HL-60 (cell line): ENCODE measurements at regions not wholly inside any gene's neighbourhood (a gene's known extent, or its start where the extent isn't known, plus 50 kb on each side); places are given as distances from the start of the nearest gene placed in this dataset.

ENCODE experiments used
- DNase-seq, 2 experiments: peaks; one replicate each; pipeline ENCODE4 v3.0.0-alpha.2; 2010 to 2020; ENCODE audit warnings: low read depth in 1 of 2, low spot score in 1 of 2
- H3K27ac ChIP-seq: fragments of 250-450 bp; sonication (Bioruptor Pico); replicated peaks from 2 replicates; pipeline ENCODE4 v1.5.1; 2020; ENCODE audit warnings: mild to moderate bottlenecking, moderate library complexity
- H3K27me3 ChIP-seq: fragments of 250-450 bp; sonication (Bioruptor Pico); 2 replicates; pipeline ENCODE4 v1.5.1; 2021; ENCODE audit warnings: mild to moderate bottlenecking, moderate library complexity; ENCODE audit not compliant: insufficient read depth, poor library complexity, severe bottlenecking
- H3K4me3 ChIP-seq: replicated peaks from 2 replicates; pipeline ENCODE4 v1.5.1; 2011; ENCODE audit warnings: mild to moderate bottlenecking, control low read depth, low read length; ENCODE audit not compliant: insufficient read depth
- GABPA ChIP-seq: IDR thresholded peaks from 2 replicates; pipeline ENCODE4 v1.6.1; 2012; ENCODE audit warnings: low read depth
- POLR2AphosphoS5 ChIP-seq: IDR thresholded peaks from 2 replicates; pipeline ENCODE4 v1.6.1; 2012; ENCODE audit warnings: low read depth
- SPI1 ChIP-seq: IDR thresholded peaks from 2 replicates; pipeline ENCODE4 v1.6.1; 2012; ENCODE audit warnings: low read depth, mild to moderate bottlenecking, borderline replicate concordance
- TF ChIP-seq, protein P1 (sequence below): IDR thresholded peaks from 2 replicates; pipeline ENCODE4 v1.6.1; 2012; ENCODE audit warnings: low read depth; ENCODE audit not compliant: insufficient replicate concordance
- TF ChIP-seq, protein P2 (sequence below): IDR thresholded peaks from one replicate; pipeline ENCODE4 v1.5.1; 2011; ENCODE audit warnings: low read length, control low read depth, inconsistent platforms; ENCODE audit not compliant: insufficient read depth

- no peak for DNase-seq
- H3K4me3 ChIP-seq = no peak overlapping the region
- TF ChIP-seq, protein P1, sequence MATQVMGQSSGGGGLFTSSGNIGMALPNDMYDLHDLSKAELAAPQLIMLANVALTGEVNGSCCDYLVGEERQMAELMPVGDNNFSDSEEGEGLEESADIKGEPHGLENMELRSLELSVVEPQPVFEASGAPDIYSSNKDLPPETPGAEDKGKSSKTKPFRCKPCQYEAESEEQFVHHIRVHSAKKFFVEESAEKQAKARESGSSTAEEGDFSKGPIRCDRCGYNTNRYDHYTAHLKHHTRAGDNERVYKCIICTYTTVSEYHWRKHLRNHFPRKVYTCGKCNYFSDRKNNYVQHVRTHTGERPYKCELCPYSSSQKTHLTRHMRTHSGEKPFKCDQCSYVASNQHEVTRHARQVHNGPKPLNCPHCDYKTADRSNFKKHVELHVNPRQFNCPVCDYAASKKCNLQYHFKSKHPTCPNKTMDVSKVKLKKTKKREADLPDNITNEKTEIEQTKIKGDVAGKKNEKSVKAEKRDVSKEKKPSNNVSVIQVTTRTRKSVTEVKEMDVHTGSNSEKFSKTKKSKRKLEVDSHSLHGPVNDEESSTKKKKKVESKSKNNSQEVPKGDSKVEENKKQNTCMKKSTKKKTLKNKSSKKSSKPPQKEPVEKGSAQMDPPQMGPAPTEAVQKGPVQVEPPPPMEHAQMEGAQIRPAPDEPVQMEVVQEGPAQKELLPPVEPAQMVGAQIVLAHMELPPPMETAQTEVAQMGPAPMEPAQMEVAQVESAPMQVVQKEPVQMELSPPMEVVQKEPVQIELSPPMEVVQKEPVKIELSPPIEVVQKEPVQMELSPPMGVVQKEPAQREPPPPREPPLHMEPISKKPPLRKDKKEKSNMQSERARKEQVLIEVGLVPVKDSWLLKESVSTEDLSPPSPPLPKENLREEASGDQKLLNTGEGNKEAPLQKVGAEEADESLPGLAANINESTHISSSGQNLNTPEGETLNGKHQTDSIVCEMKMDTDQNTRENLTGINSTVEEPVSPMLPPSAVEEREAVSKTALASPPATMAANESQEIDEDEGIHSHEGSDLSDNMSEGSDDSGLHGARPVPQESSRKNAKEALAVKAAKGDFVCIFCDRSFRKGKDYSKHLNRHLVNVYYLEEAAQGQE = no peak
- TF ChIP-seq POLR2AphosphoS5 (no peak), GABPA (no peak), SPI1 (no peak)
- TF ChIP-seq, protein P2, sequence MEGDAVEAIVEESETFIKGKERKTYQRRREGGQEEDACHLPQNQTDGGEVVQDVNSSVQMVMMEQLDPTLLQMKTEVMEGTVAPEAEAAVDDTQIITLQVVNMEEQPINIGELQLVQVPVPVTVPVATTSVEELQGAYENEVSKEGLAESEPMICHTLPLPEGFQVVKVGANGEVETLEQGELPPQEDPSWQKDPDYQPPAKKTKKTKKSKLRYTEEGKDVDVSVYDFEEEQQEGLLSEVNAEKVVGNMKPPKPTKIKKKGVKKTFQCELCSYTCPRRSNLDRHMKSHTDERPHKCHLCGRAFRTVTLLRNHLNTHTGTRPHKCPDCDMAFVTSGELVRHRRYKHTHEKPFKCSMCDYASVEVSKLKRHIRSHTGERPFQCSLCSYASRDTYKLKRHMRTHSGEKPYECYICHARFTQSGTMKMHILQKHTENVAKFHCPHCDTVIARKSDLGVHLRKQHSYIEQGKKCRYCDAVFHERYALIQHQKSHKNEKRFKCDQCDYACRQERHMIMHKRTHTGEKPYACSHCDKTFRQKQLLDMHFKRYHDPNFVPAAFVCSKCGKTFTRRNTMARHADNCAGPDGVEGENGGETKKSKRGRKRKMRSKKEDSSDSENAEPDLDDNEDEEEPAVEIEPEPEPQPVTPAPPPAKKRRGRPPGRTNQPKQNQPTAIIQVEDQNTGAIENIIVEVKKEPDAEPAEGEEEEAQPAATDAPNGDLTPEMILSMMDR = no peak
- no peaks in the 10 kb centered on the region for H3K27me3 ChIP-seq
- no peak overlapping the region for H3K27ac ChIP-seq
Measured at GRCh38 chr14:34020014-34020413, 69.1 kb upstream of the EGLN3 start.

GRCh38 chr14:34018564-34019244, 67.8 kb upstream of the EGLN3 start:
- no peak overlapping the region for H3K27ac ChIP-seq
- no peak overlapping the region for H3K4me3 ChIP-seq
- TF ChIP-seq, protein P1 = no peak
- TF ChIP-seq POLR2AphosphoS5 = no peak
- no peak for TF ChIP-seq SPI1
- no peak for TF ChIP-seq GABPA
- TF ChIP-seq, protein P2 = no peak
- no peak for DNase-seq
- no peaks in the 10 kb centered on the region for H3K27me3 ChIP-seq

DNA sequence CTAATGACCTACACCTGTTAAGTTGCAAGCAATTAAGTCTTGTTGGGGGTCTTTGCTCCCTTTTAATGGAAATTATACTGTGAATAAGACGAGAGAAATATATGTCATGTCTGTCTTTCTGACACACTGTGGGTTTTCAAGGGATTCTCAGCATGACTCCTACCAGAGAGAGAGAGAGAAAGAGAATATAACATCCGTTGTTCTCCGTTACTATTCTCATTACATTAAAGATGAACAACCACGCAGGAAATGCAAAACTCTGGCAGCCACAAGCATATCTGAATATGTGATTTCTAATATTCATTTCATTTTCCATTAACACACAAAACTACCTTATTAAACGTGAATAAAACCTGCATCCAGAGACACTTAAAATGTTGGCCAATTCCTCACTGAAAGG, 67.3 kb upstream of the EGLN3 start:
- TF ChIP-seq, protein P1 = no peak
- no peak for TF ChIP-seq SPI1
- no peak for TF ChIP-seq POLR2AphosphoS5
- no peak for TF ChIP-seq GABPA
- no peak for DNase-seq
- Histone ChIP-seq H3K27me3 (no peaks in the 10 kb centered on the region), H3K27ac (no peak overlapping the region), H3K4me3 (no peak overlapping the region)
